Activated B cell treated with CpG ODN at 0.5 μM for 24 hours (primary cell): ENCODE measurements at regions not wholly inside any gene's neighbourhood (a gene's known extent, or its start where the extent isn't known, plus 50 kb on each side); places are given as distances from the start of the nearest gene placed in this dataset.

Experiments used
- ATAC-seq: fragments of 200-7000 bp; cut with Tn5 transposase; one replicate; pipeline ENCODE4 v1.10.0; 2021; ENCODE audit warnings: low read depth, mild to moderate bottlenecking, moderate library complexity
- CTCF ChIA-PET: fragments of 350-600 bp; sonication (Branson Sonifier 250); formaldehyde crosslinking; loops from one replicate; lab custom pipeline; 2021; ENCODE audit warnings: antibody characterized with exemption; lab: Charles Lee
- POLR2A ChIA-PET: fragments of 350-600 bp; sonication (Branson Sonifier 250); formaldehyde crosslinking; loops from one replicate; lab custom pipeline; 2021; ENCODE audit warnings: antibody characterized with exemption; lab: Charles Lee
- DNase-seq: peaks from one replicate; pipeline ENCODE4 v3.0.0; 2022
- H3K27ac Mint-ChIP-seq: one replicate; pipeline ENCODE4 v1.8.0; 2020; ENCODE audit warnings: mixed read lengths
- H3K27me3 Mint-ChIP-seq: one replicate; pipeline ENCODE4 v1.8.0; 2021; ENCODE audit warnings: mixed read lengths
- H3K36me3 Mint-ChIP-seq: one replicate; pipeline ENCODE4 v1.8.0; 2021; ENCODE audit warnings: low read depth, mixed read lengths
- H3K4me1 Mint-ChIP-seq: one replicate; pipeline ENCODE4 v1.8.0; 2021; ENCODE audit warnings: mixed read lengths
- H3K4me3 Mint-ChIP-seq: one replicate; pipeline ENCODE4 v1.8.0; 2020; ENCODE audit warnings: mild to moderate bottlenecking, mixed read lengths
- H3K9me3 Mint-ChIP-seq: one replicate; pipeline ENCODE4 v1.8.0; 2020; ENCODE audit warnings: mixed read lengths
- CTCF ChIP-seq: fragments of 200-600 bp; IDR thresholded peaks from one replicate; pipeline ENCODE4 v1.8.0; 2022; ENCODE audit warnings: antibody characterized with exemption, mild to moderate bottlenecking
- intact Hi-C: fragments of 100-400 bp; cut with micrococcal nuclease; formaldehyde crosslinking; loops from one replicate; pipeline ENCODE4 v1.15.1; 2024

GRCh38 chr1:70842562-70842961, 205.1 kb downstream of the PTGER3 start:
- H3K36me3 Mint-ChIP-seq = no peaks in the 10 kb centered on the region
- POLR2A ChIA-PET = no interaction called here
- H3K4me3 Mint-ChIP-seq = no peak overlapping the region
- ATAC-seq (no peak), DNase-seq (no peak)
- TF ChIP-seq CTCF = no peak
- no peaks in the 10 kb centered on the region for H3K27me3 Mint-ChIP-seq
- H3K27ac Mint-ChIP-seq = no peak overlapping the region
- intact Hi-C loops = no loop called here
- H3K4me1 Mint-ChIP-seq = no peaks in the 10 kb centered on the region
- CTCF ChIA-PET = no interaction called here
- peaks cover 8% of the 10 kb centered on the region for H3K9me3 Mint-ChIP-seq

- DNase-seq = no peak
- ChIA-PET POLR2A (no interaction called here), CTCF (no interaction called here)
- intact Hi-C loops = no loop called here
- no peak for TF ChIP-seq CTCF
- no peak for ATAC-seq
- Mint-ChIP-seq H3K9me3 (peaks cover 8% of the 10 kb centered on the region), H3K36me3 (no peaks in the 10 kb centered on the region), H3K27me3 (no peaks in the 10 kb centered on the region), H3K27ac (no peak overlapping the region), H3K4me3 (no peak overlapping the region), H3K4me1 (no peaks in the 10 kb centered on the region)
Observed at GRCh38 chr1:70843452-70843851, 204.2 kb downstream of the PTGER3 start.

GRCh38 chr1:70847013-70847412, 200.6 kb downstream of the PTGER3 start:
- no peak for TF ChIP-seq CTCF
- intact Hi-C loops = no loop called here
- DNase-seq (no peak), ATAC-seq (no peak)
- Mint-ChIP-seq H3K4me1 (no peaks in the 10 kb centered on the region), H3K27ac (no peak overlapping the region), H3K27me3 (no peaks in the 10 kb centered on the region), H3K9me3 (peaks cover 17% of the 10 kb centered on the region), H3K36me3 (no peaks in the 10 kb centered on the region), H3K4me3 (no peak overlapping the region)
- ChIA-PET POLR2A (no interaction called here), CTCF (no interaction called here)

GRCh38 chr1:70855203-70855602, 192.4 kb downstream of the PTGER3 start:
- POLR2A ChIA-PET = no interaction called here
- DNase-seq = no peak
- CTCF ChIA-PET = no interaction called here
- H3K27ac Mint-ChIP-seq = no peak overlapping the region
- intact Hi-C loops = no loop called here
- no peaks in the 10 kb centered on the region for H3K27me3 Mint-ChIP-seq
- peaks cover 9% of the 10 kb centered on the region for H3K9me3 Mint-ChIP-seq
- no peaks in the 10 kb centered on the region for H3K4me1 Mint-ChIP-seq
- ATAC-seq = no peak
- TF ChIP-seq CTCF = no peak
- H3K4me3 Mint-ChIP-seq = no peak overlapping the region
- no peaks in the 10 kb centered on the region for H3K36me3 Mint-ChIP-seq

- ChIA-PET POLR2A (no interaction called here), CTCF (no interaction called here)
- H3K4me1 Mint-ChIP-seq = no peaks in the 10 kb centered on the region
- no peaks in the 10 kb centered on the region for H3K27me3 Mint-ChIP-seq
- ATAC-seq = no peak
- peaks cover 3% of the 10 kb centered on the region for H3K9me3 Mint-ChIP-seq
- H3K4me3 Mint-ChIP-seq = no peak overlapping the region
- intact Hi-C loops = no loop called here
- no peak for TF ChIP-seq CTCF
- DNase-seq = no peak
- H3K36me3 Mint-ChIP-seq = no peaks in the 10 kb centered on the region
- no peak overlapping the region for H3K27ac Mint-ChIP-seq
Observed at GRCh38 chr1:70856201-70856600, 191.4 kb downstream of the PTGER3 start.
